ENCODE measurements at regions not wholly inside any gene's neighbourhood (a gene's known extent, or its start where the extent isn't known, plus 50 kb on each side); places are given as distances from the start of the nearest gene placed in this dataset.

- H3K4me3 ChIP-seq (ENCODE audit: low read depth, low read length) = no peak overlapping the region
- H2BK120ac ChIP-seq (ENCODE audit: insufficient read depth, low read length, poor library complexity) = no peak overlapping the region
- no peak overlapping the region for H3K4ac ChIP-seq (ENCODE audit: low read depth, low read length)
- no peaks in the 10 kb centered on the region for H3K79me2 ChIP-seq (ENCODE audit: control insufficient read depth, insufficient read depth, low read length, poor library complexity)
- no peak overlapping the region for H3K23ac ChIP-seq (ENCODE audit: low read length)
- H3K27ac ChIP-seq (ENCODE audit: low read depth, low read length) = no peak overlapping the region
- no peak overlapping the region for H3K14ac ChIP-seq (ENCODE audit: low read length)
- peaks cover 4% of the 10 kb centered on the region in 2 experiments for H3K36me3 ChIP-seq (ENCODE audit: control insufficient read depth in 1 of 2, insufficient read depth in 2 of 2, low read length in 2 of 2)
- no peak overlapping the region for H3K18ac ChIP-seq (ENCODE audit: low read length)
- H3K79me1 ChIP-seq (ENCODE audit: low read length) = no peaks in the 10 kb centered on the region
- no peak overlapping the region for H2BK12ac ChIP-seq (ENCODE audit: low read length)
- H3K9me3 ChIP-seq (ENCODE audit: insufficient read depth, low read depth, low read length) = no peaks in the 10 kb centered on the region
- no peak overlapping the region for H3K4me2 ChIP-seq (ENCODE audit: low read length)
- no peak overlapping the region for H2AFZ ChIP-seq (ENCODE audit: insufficient read depth, low read length, poor library complexity)
- no peak overlapping the region for H4K8ac ChIP-seq (ENCODE audit: low read depth, low read length)
- no CpG with 5 or more reads among the region's 4 CpGs for WGBS (ENCODE audit: extremely low coverage, insufficient coverage, insufficient read length)
- no peak overlapping the region for H4K91ac ChIP-seq (ENCODE audit: low read depth, low read length)
- no peak overlapping the region for H4K12ac ChIP-seq (ENCODE audit: low read depth, low read length)
- H3K27me3 ChIP-seq (ENCODE audit: insufficient read depth, low read length) = no peaks in the 10 kb centered on the region
- H2AK5ac ChIP-seq (ENCODE audit: low read length) = no peak overlapping the region
- H3K4me1 ChIP-seq (ENCODE audit: control insufficient read depth in 1 of 2, insufficient read depth in 2 of 2, low read length in 2 of 2) = no peaks in the 10 kb centered on the region
- no peak overlapping the region for H2BK5ac ChIP-seq (ENCODE audit: low read depth, low read length, poor library complexity)
- H3K9ac ChIP-seq (ENCODE audit: low read length) = peak overlapping the region; percentile 27
- DNase-seq = no peak
Observed at GRCh38 chr16:14320406-14320805, 249.3 kb downstream of the MRTFB start.

All from trophoblast cell (in vitro differentiated cells and primary cell).